DMS79 (cell line): ENCODE measurements at regions not wholly inside any gene's neighbourhood (a gene's known extent, or its start where the extent isn't known, plus 50 kb on each side); places are given as distances from the start of the nearest gene placed in this dataset.

Source experiments
- DNase-seq: peaks from one replicate; lab custom pipeline; 2025; lab: John Stamatoyannopoulos, UW

GRCh38 chr22:44442186-44442815, 55.7 kb downstream of the RTL6 start:
- DNase-seq, result no peak

DNA sequence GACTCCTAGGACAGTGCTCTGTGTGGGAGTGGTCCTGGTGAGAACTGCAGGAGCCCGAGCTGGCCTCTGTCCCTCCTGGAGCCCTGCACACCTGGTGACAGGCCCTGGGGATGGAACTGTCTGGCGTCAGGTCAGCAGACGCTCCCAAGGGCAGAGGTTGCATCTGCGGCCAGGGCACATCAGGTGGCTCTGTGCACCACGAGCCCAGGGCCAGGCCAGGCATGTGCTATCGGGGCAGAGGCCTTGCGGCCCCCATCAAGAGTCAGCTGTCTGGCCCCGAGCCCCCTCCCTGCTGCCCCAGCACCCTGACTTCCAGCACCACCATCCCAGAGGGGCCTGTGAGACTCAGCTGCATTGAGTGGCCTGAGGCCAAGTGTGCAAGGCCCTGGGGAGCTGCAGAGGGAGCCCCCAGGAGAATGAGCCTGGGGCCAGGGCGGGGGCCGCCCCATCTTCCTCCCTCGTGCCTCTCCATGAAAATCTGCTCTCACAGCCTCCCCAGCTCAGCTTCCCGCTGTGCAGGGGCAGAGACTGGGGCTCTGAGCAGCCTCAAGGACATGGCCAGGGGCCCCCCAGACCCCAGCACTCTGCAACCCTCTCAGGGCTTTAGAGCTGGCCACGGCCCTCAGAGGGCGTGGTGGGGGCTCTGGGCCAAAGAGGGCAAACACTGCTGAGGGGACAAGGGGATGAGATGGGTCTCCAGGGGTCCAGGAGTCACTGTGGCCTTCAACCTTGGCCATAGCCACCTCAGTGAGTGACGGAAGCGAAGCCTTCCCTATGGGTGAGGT, 56.4 kb downstream of the RTL6 start:
- DNase-seq, result no peak

DNA sequence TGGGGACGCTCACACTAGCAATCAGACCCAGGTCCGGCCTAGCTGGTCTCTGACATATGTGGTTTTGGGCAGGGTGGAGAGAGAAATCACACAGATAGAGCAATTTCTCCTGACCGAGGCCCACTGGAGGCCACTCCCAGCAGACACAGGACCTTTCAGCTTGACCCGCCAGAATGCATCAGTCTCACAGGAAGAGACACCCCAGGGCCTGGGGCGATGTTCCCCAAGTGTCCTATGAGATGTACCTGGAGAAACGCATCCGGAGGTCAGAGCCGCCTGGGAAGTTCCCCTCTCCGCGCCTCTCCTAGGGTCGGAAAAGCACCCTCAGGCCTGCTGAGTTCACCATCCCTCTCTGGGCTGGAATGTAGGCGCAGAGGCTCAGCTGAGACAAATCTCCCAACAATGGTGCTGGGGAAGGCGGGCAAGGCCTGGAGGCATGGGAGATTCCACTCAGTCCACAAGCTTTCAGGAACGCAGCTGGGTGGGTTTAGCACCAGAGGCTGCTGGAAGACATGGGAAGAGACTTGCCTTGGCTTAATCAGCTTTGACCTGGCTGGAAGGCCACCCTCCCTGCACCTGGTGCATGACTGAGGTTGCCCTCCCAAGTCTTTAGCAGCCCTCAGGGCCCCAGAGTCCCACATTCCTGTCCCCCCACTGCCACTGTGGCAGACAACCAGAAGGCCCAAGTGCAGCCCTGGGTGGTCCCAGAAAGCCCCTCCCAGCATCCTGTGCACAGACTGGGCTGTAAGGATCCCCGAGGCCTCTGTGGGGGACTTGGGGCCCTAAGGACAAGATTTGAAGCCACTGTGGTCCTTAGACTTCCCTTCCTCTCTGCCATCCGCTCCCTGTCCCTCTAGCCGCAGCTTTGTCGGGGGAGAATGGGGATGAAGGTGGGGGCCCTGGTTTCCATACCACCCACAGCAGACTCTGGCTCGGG, 57.5 kb downstream of the RTL6 start:
- no peak for DNase-seq

DNA sequence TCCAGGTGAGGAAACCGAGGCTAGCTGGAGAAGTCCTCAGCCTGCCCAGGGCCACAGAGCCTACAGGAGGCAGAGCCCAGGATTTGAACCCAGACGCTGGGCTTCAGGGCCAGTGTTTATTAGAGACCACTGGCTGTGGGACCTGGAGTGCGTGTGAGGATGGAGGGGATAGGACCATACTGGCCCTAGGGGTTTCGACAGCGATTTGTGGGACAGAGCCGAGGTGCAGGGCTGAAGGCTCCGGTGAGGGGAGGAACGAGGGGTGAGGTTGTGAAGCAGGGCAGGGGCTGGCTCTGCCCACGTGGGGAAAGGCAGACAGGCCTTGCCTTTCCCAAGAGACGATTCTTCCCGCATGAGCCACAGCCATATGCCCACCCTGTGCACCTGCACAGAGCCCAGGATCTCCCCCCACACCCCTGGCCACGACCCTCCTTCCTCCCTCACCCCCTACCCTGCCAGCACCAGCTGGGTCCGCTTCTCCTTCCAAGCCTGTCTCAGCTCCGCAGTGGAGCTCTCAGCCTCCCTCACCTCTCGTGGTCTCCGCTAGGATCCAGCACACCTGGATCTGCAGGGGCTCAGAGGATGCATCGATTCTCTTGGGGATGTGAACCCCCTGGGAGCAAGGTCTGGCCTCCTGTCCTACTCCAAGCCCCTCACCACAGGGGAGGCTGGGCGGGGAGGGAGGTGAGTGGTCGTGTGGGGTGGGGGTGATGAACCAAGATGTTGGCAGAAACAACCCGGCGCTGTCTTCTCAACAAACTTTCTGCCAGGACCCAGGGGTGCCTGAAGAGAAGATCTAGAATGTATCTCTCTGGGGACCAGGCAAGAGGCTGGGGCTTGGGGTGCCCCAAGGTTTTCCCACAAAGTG, 58.4 kb downstream of the RTL6 start:
- DNase-seq, result no peak

DNA sequence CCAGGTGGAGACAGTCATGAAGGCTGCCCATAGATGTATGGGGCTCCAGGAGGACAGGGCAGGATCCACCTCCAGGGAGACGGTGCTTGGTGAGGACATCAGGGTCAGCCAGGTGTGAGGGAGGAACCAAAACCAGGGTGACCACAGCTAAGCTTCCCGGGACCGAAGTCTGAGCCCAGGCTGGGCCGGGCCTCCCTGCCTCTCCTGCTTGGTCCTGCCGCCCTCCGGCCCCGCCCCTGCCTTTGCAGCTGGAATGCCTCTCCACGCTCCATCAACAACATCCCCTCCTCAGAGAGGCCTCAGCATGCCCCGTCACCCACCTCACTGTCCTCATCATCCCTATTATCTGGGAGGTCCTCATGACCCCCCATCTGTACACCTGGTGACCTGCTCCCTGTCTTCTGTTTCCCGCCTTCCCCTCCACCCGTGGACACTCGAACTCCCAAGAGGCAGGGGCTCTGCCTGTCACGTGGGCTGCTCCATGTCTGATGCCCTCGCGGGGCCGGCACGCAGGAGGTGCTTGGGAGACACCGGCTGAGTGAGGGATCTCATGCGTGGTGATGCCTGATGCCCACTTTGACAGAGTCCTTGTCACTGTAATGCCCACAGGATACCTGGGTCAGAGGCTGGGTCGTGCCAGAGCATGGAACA, 59.4 kb downstream of the RTL6 start:
- no peak for DNase-seq

- DNase-seq, result no peak
Measured at GRCh38 chr22:44438056-44438455, 60.0 kb downstream of the RTL6 start.

DNA sequence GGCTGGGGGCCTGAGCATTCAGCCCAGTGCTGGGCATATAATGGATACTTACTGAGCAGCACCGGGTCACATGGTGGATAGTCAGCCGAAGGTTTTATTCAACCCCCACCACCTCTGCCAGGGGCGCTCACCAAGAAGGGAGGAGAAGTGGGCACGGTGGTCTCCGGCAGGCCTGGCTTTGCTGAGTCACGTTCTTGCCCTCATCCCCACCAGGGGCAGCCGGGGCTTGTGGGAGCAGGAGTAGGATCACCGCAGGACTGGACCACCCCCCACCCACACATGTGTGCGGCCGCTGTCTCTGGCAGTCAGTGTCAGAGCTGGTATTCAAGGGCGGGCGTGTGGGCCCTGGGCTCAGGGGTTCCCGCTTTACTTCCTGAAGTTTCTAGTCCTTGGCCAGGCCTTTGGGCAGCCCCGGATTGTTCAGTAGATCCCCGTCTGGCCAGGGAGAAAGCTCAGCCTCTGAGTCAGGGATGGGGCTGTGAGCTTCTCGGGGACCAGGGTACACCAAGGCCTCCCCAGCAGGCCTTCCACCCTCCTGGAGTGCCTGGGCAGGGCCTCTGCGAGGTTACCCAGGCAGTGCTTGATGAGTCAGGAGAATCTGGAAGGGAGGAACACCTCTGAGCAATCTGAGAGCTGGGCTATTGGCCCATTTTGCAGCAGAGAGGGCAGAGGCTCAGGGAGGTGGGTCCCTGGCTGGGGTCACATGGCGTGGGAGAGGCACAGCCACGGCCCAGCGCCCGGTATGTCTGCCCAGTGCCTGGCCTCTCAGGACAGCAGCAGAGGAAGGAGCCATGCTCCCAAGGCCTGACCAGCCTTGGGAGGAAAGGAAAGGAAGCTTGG, 60.6 kb downstream of the RTL6 start:
- DNase-seq, result no peak

GRCh38 chr22:44436736-44437135, 61.3 kb downstream of the RTL6 start:
- DNase-seq, result no peak

DNA sequence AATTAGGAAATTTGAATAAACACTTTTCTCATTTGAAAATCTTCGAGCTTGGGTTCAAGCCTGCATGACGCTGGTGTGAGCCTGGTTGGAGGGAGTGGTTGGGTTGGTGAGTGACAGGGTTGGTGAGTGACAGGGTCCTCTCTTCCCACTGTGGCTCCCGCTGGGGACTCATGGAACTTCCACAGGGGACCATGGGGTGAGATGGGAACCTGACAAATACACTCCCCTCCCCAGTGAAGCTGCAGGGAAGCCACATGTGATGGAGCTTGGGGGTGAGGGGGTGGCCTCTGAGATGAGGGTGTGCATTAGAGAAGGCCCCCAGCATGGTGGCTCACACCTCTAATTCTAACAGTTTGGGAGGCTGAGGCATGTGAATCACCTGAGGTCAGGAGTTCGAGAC, 66.8 kb downstream of the RTL6 start:
- DNase-seq, result no peak

GRCh38 chr22:44430716-44431115, 67.3 kb downstream of the RTL6 start:
- DNase-seq, result no peak

- no peak for DNase-seq
Measured at GRCh38 chr22:44429941-44430587, 68.0 kb downstream of the RTL6 start.

- no peak for DNase-seq
Measured at GRCh38 chr22:44428941-44429830, 68.8 kb downstream of the RTL6 start.

- DNase-seq, result no peak
Measured at GRCh38 chr22:44427611-44428470, 70.2 kb downstream of the RTL6 start.

DNA sequence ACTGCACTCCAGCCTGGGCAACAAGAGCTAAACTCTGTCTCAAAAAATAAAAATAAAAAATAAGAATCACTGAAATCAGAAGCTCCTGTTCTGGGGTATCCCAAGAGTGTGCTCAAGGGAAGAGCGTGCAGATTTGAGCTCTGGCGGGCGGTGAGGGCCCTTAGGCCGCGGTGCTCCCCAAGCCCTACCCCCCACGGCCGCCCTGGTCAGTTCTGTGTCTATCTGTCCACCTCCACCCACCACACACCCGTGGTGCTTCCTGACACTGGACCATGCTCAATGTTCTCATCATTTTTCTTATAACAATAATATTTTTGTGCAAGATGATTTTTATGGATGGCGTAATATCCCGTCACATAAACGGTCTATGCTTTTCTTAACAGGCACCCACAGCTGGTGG, 71.1 kb downstream of the RTL6 start:
- no peak for DNase-seq

- DNase-seq, result no peak
Measured at GRCh38 chr22:44425694-44426045, 72.4 kb downstream of the RTL6 start.

GRCh38 chr22:44424867-44425693, 73.0 kb downstream of the RTL6 start:
- DNase-seq, result no peak

GRCh38 chr22:44424359-44424682, 73.7 kb downstream of the RTL6 start:
- DNase-seq, result no peak
